ENCODE measurements at regions not wholly inside any gene's neighbourhood (a gene's known extent, or its start where the extent isn't known, plus 50 kb on each side); places are given as distances from the start of the nearest gene placed in this dataset.
"Not testable (repeated sequence)": the region's sequence is repeated elsewhere in the genome, so short reads cannot be mapped to it uniquely, and the experiment has no call there.

- TF ChIP-seq, protein P1, sequence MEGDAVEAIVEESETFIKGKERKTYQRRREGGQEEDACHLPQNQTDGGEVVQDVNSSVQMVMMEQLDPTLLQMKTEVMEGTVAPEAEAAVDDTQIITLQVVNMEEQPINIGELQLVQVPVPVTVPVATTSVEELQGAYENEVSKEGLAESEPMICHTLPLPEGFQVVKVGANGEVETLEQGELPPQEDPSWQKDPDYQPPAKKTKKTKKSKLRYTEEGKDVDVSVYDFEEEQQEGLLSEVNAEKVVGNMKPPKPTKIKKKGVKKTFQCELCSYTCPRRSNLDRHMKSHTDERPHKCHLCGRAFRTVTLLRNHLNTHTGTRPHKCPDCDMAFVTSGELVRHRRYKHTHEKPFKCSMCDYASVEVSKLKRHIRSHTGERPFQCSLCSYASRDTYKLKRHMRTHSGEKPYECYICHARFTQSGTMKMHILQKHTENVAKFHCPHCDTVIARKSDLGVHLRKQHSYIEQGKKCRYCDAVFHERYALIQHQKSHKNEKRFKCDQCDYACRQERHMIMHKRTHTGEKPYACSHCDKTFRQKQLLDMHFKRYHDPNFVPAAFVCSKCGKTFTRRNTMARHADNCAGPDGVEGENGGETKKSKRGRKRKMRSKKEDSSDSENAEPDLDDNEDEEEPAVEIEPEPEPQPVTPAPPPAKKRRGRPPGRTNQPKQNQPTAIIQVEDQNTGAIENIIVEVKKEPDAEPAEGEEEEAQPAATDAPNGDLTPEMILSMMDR (IDR thresholded peaks at IDR 0.05) = no peak
- Histone ChIP-seq H3K27me3 (no peaks in the 10 kb centered on the region), H3K27ac (no peak overlapping the region), H3K36me3 (ENCODE audit: low read depth, missing control alignments) (no peaks in the 10 kb centered on the region), H3K9me3 (no peaks in the 10 kb centered on the region), H3K4me1 (no peaks in the 10 kb centered on the region), H3K4me3 (no peak overlapping the region)
- no peak for DNase-seq
- intact Hi-C loops (cut with DNase I; ENCODE audit: low total_unique reads) = no loop called here
- WGBS, 2 donors = 89 to 91% methylated on average over 6 of the region's 6 CpGs
Measured at GRCh38 chr7:42548816-42549611, 312.0 kb upstream of the GLI3 start.

DNA sequence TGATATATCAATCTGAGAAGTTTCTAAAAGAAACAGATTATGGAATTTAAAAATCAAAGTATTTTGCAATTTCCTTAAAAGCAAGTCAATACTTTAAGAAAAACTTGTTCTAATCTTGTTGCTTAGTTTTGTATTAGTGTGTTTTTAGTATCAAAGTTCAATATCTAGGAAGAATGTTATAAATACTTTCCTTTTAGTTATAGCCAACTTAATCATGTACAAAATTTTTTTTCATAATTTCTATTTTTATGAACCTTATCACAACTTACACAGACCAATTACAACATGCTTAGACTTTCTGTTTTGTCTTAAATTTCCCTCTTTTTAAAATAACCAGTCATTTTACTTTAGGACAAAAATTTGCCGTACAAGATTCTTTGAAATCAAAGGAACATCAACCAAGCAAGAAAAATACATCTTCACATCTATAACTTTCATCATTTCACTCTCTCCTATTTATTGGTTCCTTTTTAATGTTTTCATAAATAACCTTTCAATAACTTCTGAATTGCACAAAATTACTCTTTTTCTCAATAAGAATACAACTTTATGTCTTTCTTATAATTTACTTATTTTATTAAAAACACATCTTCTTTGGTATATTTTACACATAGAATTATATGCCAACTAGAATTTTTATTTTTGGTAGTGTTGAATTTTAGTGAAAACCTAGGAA, 308.2 kb upstream of the GLI3 start:
- no peak overlapping the region for H3K4me3 ChIP-seq
- H3K4me1 ChIP-seq = no peaks in the 10 kb centered on the region

GRCh38 chr7:42543953-42544352, 306.9 kb upstream of the GLI3 start:
- no peak for TF ChIP-seq POLR2A (IDR thresholded peaks at IDR 0.05)
- TF ChIP-seq, protein P1 (IDR thresholded peaks at IDR 0.05) = no peak
- intact Hi-C loops (cut with DNase I; ENCODE audit: low total_unique reads) = no loop called here

More for the DNA sequence above, 308.2 kb upstream of the GLI3 start:
- H3K9me3 ChIP-seq = no peaks in the 10 kb centered on the region
- H3K27me3 ChIP-seq = no peaks in the 10 kb centered on the region
- no peak for TF ChIP-seq POLR2A (IDR thresholded peaks at IDR 0.05)
- TF ChIP-seq, protein P1 (IDR thresholded peaks at IDR 0.05) = no peak
- no peak for DNase-seq
- intact Hi-C loops (cut with DNase I; ENCODE audit: low total_unique reads) = no loop called here
- no peaks in the 10 kb centered on the region for H3K36me3 ChIP-seq (ENCODE audit: low read depth, missing control alignments)
- no peak overlapping the region for H3K27ac ChIP-seq
- 91 to 96% methylated on average over 1 of the region's 1 CpG for WGBS, 2 donors

DNA sequence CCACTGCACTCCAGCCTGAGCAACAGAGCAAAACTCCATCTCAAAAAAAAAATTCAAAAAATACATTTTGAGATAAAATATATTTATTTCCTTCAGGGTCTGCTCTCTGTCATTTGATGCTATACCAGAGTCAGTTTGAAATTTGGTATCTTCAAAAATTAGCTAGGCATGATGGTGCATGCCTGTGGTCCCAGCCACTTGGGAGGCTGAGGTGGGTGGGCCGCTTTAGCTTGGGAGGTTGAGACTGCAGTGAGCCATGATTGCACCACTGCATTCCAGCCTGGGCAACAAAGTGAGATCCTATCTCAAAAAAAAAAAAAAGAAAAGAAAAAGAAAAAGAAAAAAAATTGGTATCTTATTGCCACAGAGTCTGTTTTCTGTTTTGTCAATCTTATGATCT, 305.4 kb upstream of the GLI3 start:
- intact Hi-C loops (cut with DNase I; ENCODE audit: low total_unique reads); H3K4me1 ChIP-seq; H3K4me3 ChIP-seq; H3K9me3 ChIP-seq; DNase-seq; H3K27me3 ChIP-seq; H3K36me3 ChIP-seq (ENCODE audit: low read depth, missing control alignments); H3K27ac ChIP-seq: not testable (repeated sequence)
- 100% methylated on average over 1 of the region's 1 CpG for WGBS, 2 donors

More at GRCh38 chr7:42543953-42544352, 306.9 kb upstream of the GLI3 start:
- H3K4me1 ChIP-seq = no peaks in the 10 kb centered on the region
- no peaks in the 10 kb centered on the region for H3K27me3 ChIP-seq
- no peak for DNase-seq
- 77 to 79% methylated on average over 4 of the region's 4 CpGs for WGBS, 2 donors
- no peaks in the 10 kb centered on the region for H3K36me3 ChIP-seq (ENCODE audit: low read depth, missing control alignments)
- H3K27ac ChIP-seq = no peak overlapping the region
- H3K4me3 ChIP-seq = no peak overlapping the region
- H3K9me3 ChIP-seq = no peaks in the 10 kb centered on the region

DNA sequence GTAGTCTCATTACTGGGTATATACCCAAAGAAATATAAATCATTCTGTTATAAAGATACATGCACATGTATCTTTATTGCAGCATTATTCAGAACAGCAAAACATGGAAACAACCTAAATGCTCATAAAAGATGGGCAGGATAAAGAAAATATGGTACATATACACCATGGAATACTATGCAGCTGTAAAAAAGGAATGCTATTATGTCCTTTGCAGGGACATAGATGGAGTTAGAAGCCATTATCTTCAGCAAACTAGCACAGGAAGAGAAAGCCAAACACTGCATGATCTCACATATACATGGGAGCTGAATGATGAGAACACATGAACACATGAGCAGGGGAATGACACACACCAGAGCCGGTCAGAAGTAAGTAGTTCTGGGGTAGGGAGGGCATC, 297.4 kb upstream of the GLI3 start:
- no peak overlapping the region for H3K27ac ChIP-seq
- no peak for DNase-seq
- H3K4me3 ChIP-seq = no peak overlapping the region
- 80 to 93% methylated on average over 1 of the region's 1 CpG for WGBS, 2 donors
- H3K36me3 ChIP-seq (ENCODE audit: low read depth, missing control alignments) = no peaks in the 10 kb centered on the region
- no peaks in the 10 kb centered on the region for H3K27me3 ChIP-seq
- H3K9me3 ChIP-seq = no peaks in the 10 kb centered on the region
- no peak for TF ChIP-seq POLR2A (IDR thresholded peaks at IDR 0.05)
- TF ChIP-seq, protein P1 (IDR thresholded peaks at IDR 0.05) = no peak
- no peaks in the 10 kb centered on the region for H3K4me1 ChIP-seq
- intact Hi-C loops (cut with DNase I; ENCODE audit: low total_unique reads) = no loop called here
